Ishikawa (cell line): ENCODE measurements at regions not wholly inside any gene's neighbourhood (a gene's known extent, or its start where the extent isn't known, plus 50 kb on each side); places are given as distances from the start of the nearest gene placed in this dataset.

Experiments
- CREB1 ChIP-seq: IDR thresholded peaks from 2 replicates; pipeline ENCODE4 v1.6.1; 2012; ENCODE audit warnings: low read depth
- EP300 ChIP-seq: IDR thresholded peaks from 2 replicates; pipeline ENCODE4 v1.6.1; 2012; ENCODE audit warnings: borderline replicate concordance
- FOXM1 ChIP-seq: IDR thresholded peaks from 2 replicates; pipeline ENCODE4 v1.6.1; 2012; ENCODE audit warnings: low read depth, borderline replicate concordance
- MAX ChIP-seq: IDR thresholded peaks from 2 replicates; pipeline ENCODE4 v1.6.1; 2012
- RAD21 ChIP-seq: IDR thresholded peaks from 2 replicates; pipeline ENCODE4 v1.6.1; 2012; ENCODE audit warnings: low read depth
- REST ChIP-seq: IDR thresholded peaks from 2 replicates; pipeline ENCODE4 v1.6.1; 2012; ENCODE audit warnings: low read depth, mild to moderate bottlenecking
- TAF1 ChIP-seq: IDR thresholded peaks from 2 replicates; pipeline ENCODE4 v1.6.1; 2012; ENCODE audit warnings: low read depth, mild to moderate bottlenecking
- USF1 ChIP-seq: IDR thresholded peaks from 2 replicates; pipeline ENCODE4 v1.6.1; 2012
- YY1 ChIP-seq: IDR thresholded peaks from 2 replicates; pipeline ENCODE4 v1.6.1; 2012; ENCODE audit warnings: low read depth
- ZBTB7A ChIP-seq: IDR thresholded peaks from 2 replicates; pipeline ENCODE4 v1.6.1; 2012; ENCODE audit warnings: low read depth

GRCh38 chr2:60234274-60234986, 319.0 kb downstream of the BCL11A start:
- no peak for TF ChIP-seq CREB1
- TF ChIP-seq EP300 = no peak
- no peak for TF ChIP-seq REST
- TF ChIP-seq YY1 = no peak
- TF ChIP-seq RAD21 = no peak
- TF ChIP-seq TAF1 = no peak
- no peak for TF ChIP-seq USF1
- TF ChIP-seq ZBTB7A = no peak
- TF ChIP-seq FOXM1 = no peak
- no peak for TF ChIP-seq MAX
